ENCODE measurements at regions not wholly inside any gene's neighbourhood (a gene's known extent, or its start where the extent isn't known, plus 50 kb on each side); places are given as distances from the start of the nearest gene placed in this dataset.

GRCh38 chr14:61941421-61942150 is 179.4 kb downstream of the SNAPC1 start:
- DNase-seq (ENCODE audit: low read depth, low spot score) = no peak

- no peak for DNase-seq (ENCODE audit: low read depth, low spot score)
Measured at GRCh38 chr14:61948376-61948775, 186.2 kb downstream of the SNAPC1 start.

GRCh38 chr14:61950340-61950739 is 188.1 kb downstream of the SNAPC1 start:
- no peak for DNase-seq (ENCODE audit: low read depth, low spot score)

GRCh38 chr14:61953602-61954001 is 191.4 kb downstream of the SNAPC1 start:
- no peak for DNase-seq (ENCODE audit: low read depth, low spot score)

- DNase-seq (ENCODE audit: low read depth, low spot score) = no peak
Measured at GRCh38 chr14:61954306-61954705, 192.1 kb downstream of the SNAPC1 start.

GRCh38 chr14:61956517-61956916 is 194.3 kb downstream of the SNAPC1 start:
- no peak for DNase-seq (ENCODE audit: low read depth, low spot score)

- DNase-seq (ENCODE audit: low read depth, low spot score) = no peak
Measured at GRCh38 chr14:61959348-61959747, 197.1 kb downstream of the SNAPC1 start.

GRCh38 chr14:61961369-61961768 is 199.1 kb downstream of the SNAPC1 start:
- no peak for DNase-seq (ENCODE audit: low read depth, low spot score)

GRCh38 chr14:61963926-61964325 is 201.7 kb downstream of the SNAPC1 start:
- DNase-seq (ENCODE audit: low read depth, low spot score) = no peak

- no peak for DNase-seq (ENCODE audit: low read depth, low spot score)
Measured at GRCh38 chr14:61965030-61965745, 203.0 kb downstream of the SNAPC1 start.

- DNase-seq (ENCODE audit: low read depth, low spot score) = no peak
Measured at GRCh38 chr14:61968207-61968606, 206.0 kb downstream of the SNAPC1 start.

- no peak for DNase-seq (ENCODE audit: low read depth, low spot score)
Measured at GRCh38 chr14:61972711-61973110, 210.5 kb downstream of the SNAPC1 start.

GRCh38 chr14:61973981-61974380 is 211.8 kb downstream of the SNAPC1 start:
- peak; percentile 49 for DNase-seq (ENCODE audit: low read depth, low spot score)

GRCh38 chr14:61977217-61977616 is 215.0 kb downstream of the SNAPC1 start:
- DNase-seq (ENCODE audit: low read depth, low spot score) = no peak

- DNase-seq (ENCODE audit: low read depth, low spot score) = no peak
Measured at GRCh38 chr14:61988240-61988639, 226.0 kb downstream of the SNAPC1 start.

GRCh38 chr14:61992139-61992538 is 229.9 kb downstream of the SNAPC1 start:
- DNase-seq (ENCODE audit: low read depth, low spot score) = no peak

- DNase-seq (ENCODE audit: low read depth, low spot score) = no peak
Measured at GRCh38 chr14:61992926-61993325, 230.7 kb downstream of the SNAPC1 start.

- DNase-seq (ENCODE audit: low read depth, low spot score) = no peak
Measured at GRCh38 chr14:61994589-61994988, 232.4 kb downstream of the SNAPC1 start.

GRCh38 chr14:61996753-61997152 is 234.5 kb downstream of the SNAPC1 start:
- DNase-seq (ENCODE audit: low read depth, low spot score) = no peak

GRCh38 chr14:61997161-61997560 is 234.9 kb downstream of the SNAPC1 start:
- no peak for DNase-seq (ENCODE audit: low read depth, low spot score)

GRCh38 chr14:62001963-62002362 is 239.7 kb downstream of the SNAPC1 start:
- peak; percentile 24 for DNase-seq (ENCODE audit: low read depth, low spot score)

GRCh38 chr14:62002642-62003041 is 240.4 kb downstream of the SNAPC1 start:
- no peak for DNase-seq (ENCODE audit: low read depth, low spot score)

GRCh38 chr14:62003701-62004100 is 241.5 kb downstream of the SNAPC1 start:
- DNase-seq (ENCODE audit: low read depth, low spot score) = no peak

Measured in brain pericyte (primary cell).